Keratinocyte (primary cell): ENCODE measurements at regions not wholly inside any gene's neighbourhood (a gene's known extent, or its start where the extent isn't known, plus 50 kb on each side); places are given as distances from the start of the nearest gene placed in this dataset.

ENCODE experiments used
- DNase-seq: peaks from one replicate; pipeline ENCODE4 v3.0.0-alpha.2; 2011; ENCODE audit warnings: low read depth, missing footprints, low spot score
- FAIRE-seq: peaks from 2 replicates; lab custom pipeline; 2011; peaks lifted over from hg19 to GRCh38; lab: Jason Lieb, UNC
- H2AFZ ChIP-seq: 2 replicates; pipeline ENCODE4 v1.6.0; 2012; ENCODE audit warnings: low read length, control low read depth, inconsistent platforms; ENCODE audit not compliant: control insufficient read depth
- H3K27ac ChIP-seq: 2 replicates; pipeline ENCODE4 v1.5.1; 2011; ENCODE audit warnings: low read length; ENCODE audit not compliant: control insufficient read depth, insufficient read depth
- H3K27me3 ChIP-seq: 3 replicates; pipeline ENCODE4 v1.6.0; 2011; ENCODE audit warnings: low read length; ENCODE audit not compliant: control insufficient read depth, insufficient read depth; ENCODE audit errors: extremely low read depth
- H3K36me3 ChIP-seq, 2 experiments: 2 replicates in 1 of 2; 3 replicates in 1 of 2; pipeline ENCODE4 v1.5.1; 2011; ENCODE audit warnings: low read length in 2 of 2, mild to moderate bottlenecking in 1 of 2; ENCODE audit not compliant: control insufficient read depth in 2 of 2, insufficient read depth in 2 of 2; ENCODE audit errors: extremely low read depth in 1 of 2
- H3K4me1 ChIP-seq: 3 replicates; pipeline ENCODE4 v1.5.1; 2011; ENCODE audit warnings: low read length; ENCODE audit not compliant: control insufficient read depth, insufficient read depth; ENCODE audit errors: extremely low read depth
- H3K4me2 ChIP-seq: 3 replicates; pipeline ENCODE4 v1.6.0; 2011; ENCODE audit warnings: low read depth, low read length; ENCODE audit not compliant: control insufficient read depth, insufficient read depth; ENCODE audit errors: extremely low read depth
- H3K4me3 ChIP-seq, 3 experiments: fragments of 200-600 bp in 1 of 3; sonication (generic) in 1 of 3; 2 replicates in 2 of 3; 3 replicates in 1 of 3; pipeline ENCODE4 v1.5.1; 2011 to 2016; ENCODE audit warnings: low read length in 3 of 3, mild to moderate bottlenecking in 3 of 3, control low read depth in 2 of 3, inconsistent platforms in 1 of 3, low read depth in 1 of 3, mixed read lengths in 1 of 3, mixed run types in 1 of 3, moderate library complexity in 1 of 3; ENCODE audit not compliant: control insufficient read depth in 2 of 3, insufficient read depth in 2 of 3; ENCODE audit errors: extremely low read depth in 1 of 3
- H3K79me2 ChIP-seq: 2 replicates; pipeline ENCODE4 v1.6.0; 2012; ENCODE audit warnings: low read length; ENCODE audit not compliant: control insufficient read depth, insufficient read depth
- H3K9ac ChIP-seq: 3 replicates; pipeline ENCODE4 v1.6.0; 2011; ENCODE audit warnings: low read length; ENCODE audit not compliant: control insufficient read depth, insufficient read depth; ENCODE audit errors: extremely low read depth
- H3K9me1 ChIP-seq: 3 replicates; pipeline ENCODE4 v1.6.0; 2011; ENCODE audit warnings: low read length; ENCODE audit not compliant: control insufficient read depth, insufficient read depth; ENCODE audit errors: extremely low read depth
- H3K9me3 ChIP-seq: 2 replicates; pipeline ENCODE4 v1.5.1; 2012; ENCODE audit warnings: low read depth, low read length; ENCODE audit not compliant: control insufficient read depth
- H4K20me1 ChIP-seq: 3 replicates; pipeline ENCODE4 v1.6.0; 2011; ENCODE audit warnings: low read length; ENCODE audit not compliant: control insufficient read depth, insufficient read depth; ENCODE audit errors: extremely low read depth
- EZH2 ChIP-seq: IDR thresholded peaks from one replicate; pipeline ENCODE4 v1.6.1; 2012; ENCODE audit warnings: inconsistent platforms, mild to moderate bottlenecking, low read length, moderate library complexity
- dilution Hi-C: fragments of 300-500 bp; cut with MboI; formaldehyde crosslinking; loops from one replicate; pipeline ENCODE4 v1.7.0; 2020; ENCODE audit warnings: low sequenced_read_pairs; ENCODE audit not compliant: extremely low pct_ligation_motif_present
- TF ChIP-seq, protein P1 (sequence below), 3 experiments: IDR thresholded peaks in 1 of 3; conservative IDR thresholded peaks in 1 of 3; optimal IDR thresholded peaks in 1 of 3; 2 replicates in 2 of 3; 3 replicates in 1 of 3; pipeline versions ENCODE3 to v1.5.1; 2011; ENCODE audit warnings: low read length in 3 of 3, mild to moderate bottlenecking in 3 of 3, moderate library complexity in 2 of 3, control low read depth in 1 of 3, inconsistent platforms in 1 of 3; ENCODE audit not compliant: insufficient read depth in 2 of 3; ENCODE audit errors: extremely low read depth in 1 of 3

DNA sequence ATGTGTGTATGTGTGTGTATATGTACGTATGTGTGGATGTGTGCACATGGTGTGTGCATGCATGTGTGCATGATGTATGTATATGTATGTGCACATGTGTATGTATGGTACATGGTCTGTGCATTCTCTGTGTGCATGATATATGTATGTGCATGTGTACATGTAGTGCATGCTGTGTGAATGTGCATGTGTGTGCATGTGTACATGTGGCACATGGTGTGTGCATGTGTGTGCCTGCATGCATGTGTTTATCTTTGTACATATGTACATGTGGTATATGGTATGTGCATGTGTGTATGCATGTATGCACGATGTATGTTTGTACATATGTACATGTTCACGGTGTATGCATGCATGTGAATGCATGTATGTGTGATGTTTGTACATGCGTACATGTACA, 383.7 kb downstream of the TYW1 start:
- Histone ChIP-seq H3K4me2 (no peak overlapping the region), H3K4me1 (no peaks in the 10 kb centered on the region), H3K4me3 (no peak overlapping the region), H3K9ac (no peak overlapping the region), H3K36me3 (no peaks in the 10 kb centered on the region), H3K27ac (no peak overlapping the region), H3K9me3 (peaks cover 7% of the 10 kb centered on the region), H2AFZ (no peak overlapping the region), H3K9me1 (no peaks in the 10 kb centered on the region), H3K27me3 (no peaks in the 10 kb centered on the region), H4K20me1 (no peaks in the 10 kb centered on the region), H3K79me2 (no peaks in the 10 kb centered on the region)
- FAIRE-seq (no peak), DNase-seq (no peak)
- TF ChIP-seq, protein P1, sequence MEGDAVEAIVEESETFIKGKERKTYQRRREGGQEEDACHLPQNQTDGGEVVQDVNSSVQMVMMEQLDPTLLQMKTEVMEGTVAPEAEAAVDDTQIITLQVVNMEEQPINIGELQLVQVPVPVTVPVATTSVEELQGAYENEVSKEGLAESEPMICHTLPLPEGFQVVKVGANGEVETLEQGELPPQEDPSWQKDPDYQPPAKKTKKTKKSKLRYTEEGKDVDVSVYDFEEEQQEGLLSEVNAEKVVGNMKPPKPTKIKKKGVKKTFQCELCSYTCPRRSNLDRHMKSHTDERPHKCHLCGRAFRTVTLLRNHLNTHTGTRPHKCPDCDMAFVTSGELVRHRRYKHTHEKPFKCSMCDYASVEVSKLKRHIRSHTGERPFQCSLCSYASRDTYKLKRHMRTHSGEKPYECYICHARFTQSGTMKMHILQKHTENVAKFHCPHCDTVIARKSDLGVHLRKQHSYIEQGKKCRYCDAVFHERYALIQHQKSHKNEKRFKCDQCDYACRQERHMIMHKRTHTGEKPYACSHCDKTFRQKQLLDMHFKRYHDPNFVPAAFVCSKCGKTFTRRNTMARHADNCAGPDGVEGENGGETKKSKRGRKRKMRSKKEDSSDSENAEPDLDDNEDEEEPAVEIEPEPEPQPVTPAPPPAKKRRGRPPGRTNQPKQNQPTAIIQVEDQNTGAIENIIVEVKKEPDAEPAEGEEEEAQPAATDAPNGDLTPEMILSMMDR (optimal IDR thresholded peaks at IDR 0.05 in 1 of 3, IDR thresholded peaks at IDR 0.05 in 1 of 3, conservative IDR thresholded peaks at IDR 0.05 in 1 of 3; ENCODE audit: extremely low read depth in 1 of 3, insufficient read depth in 2 of 3, low read length in 3 of 3): no peak
- TF ChIP-seq EZH2: no peak
- dilution Hi-C loops: no loop called here

DNA sequence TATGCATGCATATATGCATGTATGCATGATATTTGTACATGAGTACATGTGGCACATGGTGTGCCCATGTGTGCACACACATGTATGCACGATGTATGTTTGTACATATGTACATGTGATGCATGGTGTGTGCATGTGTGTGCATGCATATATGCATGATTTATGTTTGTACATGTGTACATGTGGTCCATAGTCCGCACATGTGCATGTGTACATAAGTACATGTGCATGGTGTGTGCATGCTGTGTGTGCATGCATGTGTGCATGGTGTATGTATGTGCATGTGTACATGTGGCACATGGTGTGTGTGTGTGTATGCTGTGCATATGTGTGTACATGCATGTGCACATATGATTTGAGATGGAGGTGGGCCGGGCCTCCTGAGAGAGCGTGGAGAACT, 384.2 kb downstream of the TYW1 start:
- no peak for FAIRE-seq
- TF ChIP-seq, protein P1 (optimal IDR thresholded peaks at IDR 0.05 in 1 of 3, IDR thresholded peaks at IDR 0.05 in 1 of 3, conservative IDR thresholded peaks at IDR 0.05 in 1 of 3; ENCODE audit: extremely low read depth in 1 of 3, insufficient read depth in 2 of 3, low read length in 3 of 3): no peak
- TF ChIP-seq EZH2: no peak
- Histone ChIP-seq H3K9me1 (no peaks in the 10 kb centered on the region), H3K4me1 (no peaks in the 10 kb centered on the region), H4K20me1 (no peaks in the 10 kb centered on the region), H3K9me3 (peaks cover 7% of the 10 kb centered on the region), H3K9ac (no peak overlapping the region), H3K27ac (no peak overlapping the region), H3K4me3 (no peak overlapping the region), H3K4me2 (no peak overlapping the region), H3K36me3 (no peaks in the 10 kb centered on the region), H3K27me3 (no peaks in the 10 kb centered on the region), H3K79me2 (no peaks in the 10 kb centered on the region), H2AFZ (no peak overlapping the region)
- no peak for DNase-seq
- dilution Hi-C loops: no loop called here
